Left cardiac atrium (tissue), 4 donors: ENCODE measurements at regions not wholly inside any gene's neighbourhood (a gene's known extent, or its start where the extent isn't known, plus 50 kb on each side); places are given as distances from the start of the nearest gene placed in this dataset.

Experiments
- ATAC-seq, 2 donors: fragments of 200-7000 bp; cut with Tn5 transposase; one replicate each; pipeline ENCODE4 v1.9.1; 2020; ENCODE audit warnings: mild to moderate bottlenecking in 2 of 2, moderate library complexity in 2 of 2
- DNase-seq: peaks from one replicate; pipeline ENCODE4 v3.0.0-alpha.2; 2020
- intact Hi-C, 2 donors: fragments of 100-400 bp; cut with DNase I; formaldehyde crosslinking; loops; one replicate each; pipeline versions ENCODE4 v1.14.1 to v1.15.1; 2022 to 2023
- donor health status: DM: no; HTN: yes; CAD: no.
- donor health status: DM: no; HTN: yes; CAD: no; lungs with severe emphysema.
- donor health status: DM: yes; HTN: yes; CAD: no.
- donor health status: Dilated cardiomyopathy.

DNA sequence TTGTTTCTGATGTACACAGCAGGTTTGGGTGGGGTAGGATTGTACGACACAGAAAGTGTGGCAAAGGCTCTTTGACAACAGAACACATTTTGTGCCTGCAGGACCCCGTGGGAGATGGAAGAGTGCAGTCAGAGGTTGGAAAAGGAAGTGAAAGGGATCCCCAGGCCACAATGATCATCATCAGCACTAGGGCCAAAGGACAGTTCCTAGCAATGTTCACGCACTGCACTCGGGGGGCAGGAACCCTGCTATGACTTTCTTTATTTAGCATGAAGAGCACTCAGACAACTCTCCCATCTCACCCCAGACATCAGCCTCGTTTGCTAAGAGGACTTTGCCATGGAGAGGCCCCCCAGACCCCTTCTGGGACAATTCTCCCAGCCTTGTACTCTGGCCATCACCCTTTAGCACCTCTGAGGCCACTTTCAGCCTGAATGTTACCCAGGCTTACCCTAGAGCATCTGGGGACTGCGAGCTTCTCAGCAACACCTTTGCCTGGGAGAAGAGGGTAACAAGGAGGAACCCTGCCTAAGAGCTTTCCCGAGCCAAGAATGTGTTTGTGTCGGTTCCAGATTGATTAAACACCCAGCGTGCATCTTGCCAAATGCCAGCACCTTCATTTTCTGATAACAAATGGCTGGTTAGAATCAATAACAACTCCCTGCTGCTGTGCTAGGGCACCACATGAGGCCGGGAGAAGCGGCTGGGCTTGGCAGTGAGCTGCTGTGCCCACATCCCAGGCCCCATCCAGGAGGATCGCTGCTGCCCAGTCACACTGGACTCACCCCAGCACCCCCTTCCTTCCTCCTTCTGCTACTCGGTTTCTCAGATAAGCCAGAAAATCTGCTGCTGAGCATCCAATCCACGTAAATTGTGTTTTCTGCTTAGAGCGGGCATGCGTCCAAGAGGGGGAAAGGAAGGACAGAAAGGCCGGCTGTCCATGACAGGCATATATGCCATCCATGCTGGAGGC, 633.1 kb downstream of the AJAP1 start:
- ATAC-seq = peak; percentile 81 to 83
- intact Hi-C loops = no loop called here
- no peak for DNase-seq

DNA sequence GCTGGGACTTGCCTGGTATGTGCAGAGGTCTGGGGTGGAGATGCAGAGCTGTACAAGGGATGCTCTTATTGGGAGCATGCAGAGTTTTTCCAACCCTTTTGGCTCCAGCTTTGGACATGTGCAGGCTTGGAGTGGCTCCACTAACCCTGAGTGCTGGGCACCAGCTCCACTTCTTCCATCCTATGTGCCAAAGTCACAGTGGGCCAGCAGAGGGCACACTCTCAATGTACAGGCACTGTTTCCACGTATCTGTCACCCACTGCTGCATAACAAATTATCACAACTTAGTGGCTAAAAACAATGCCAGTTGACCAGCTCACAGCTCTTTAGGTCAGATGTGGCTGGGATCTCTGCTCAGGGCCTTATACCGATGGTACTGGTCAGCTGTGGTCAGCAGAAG, 631.8 kb downstream of the AJAP1 start:
- DNase-seq (no peak), ATAC-seq (no peak)
- intact Hi-C loops = no loop called here

DNA sequence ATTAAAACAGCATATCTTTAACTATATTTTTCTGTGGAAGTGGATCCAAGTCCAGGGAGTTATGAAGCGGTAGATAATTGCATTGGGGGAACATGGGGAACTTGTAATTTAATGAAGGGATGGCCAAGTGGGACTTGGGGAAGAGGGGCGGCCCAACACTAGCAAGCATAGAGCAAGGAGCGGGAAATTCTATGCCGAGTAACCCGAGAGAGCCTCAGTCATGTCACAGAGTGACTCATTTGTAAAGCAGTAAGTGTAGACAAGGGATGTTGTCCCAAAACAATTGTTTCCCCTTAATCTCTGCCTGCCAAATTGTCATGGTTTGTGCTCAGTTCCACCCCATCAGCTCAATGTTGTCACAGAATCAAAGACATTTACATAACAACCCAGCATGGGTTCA, 620.1 kb downstream of the AJAP1 start:
- ATAC-seq (no peak), DNase-seq (no peak)
- intact Hi-C loops = no loop called here

DNA sequence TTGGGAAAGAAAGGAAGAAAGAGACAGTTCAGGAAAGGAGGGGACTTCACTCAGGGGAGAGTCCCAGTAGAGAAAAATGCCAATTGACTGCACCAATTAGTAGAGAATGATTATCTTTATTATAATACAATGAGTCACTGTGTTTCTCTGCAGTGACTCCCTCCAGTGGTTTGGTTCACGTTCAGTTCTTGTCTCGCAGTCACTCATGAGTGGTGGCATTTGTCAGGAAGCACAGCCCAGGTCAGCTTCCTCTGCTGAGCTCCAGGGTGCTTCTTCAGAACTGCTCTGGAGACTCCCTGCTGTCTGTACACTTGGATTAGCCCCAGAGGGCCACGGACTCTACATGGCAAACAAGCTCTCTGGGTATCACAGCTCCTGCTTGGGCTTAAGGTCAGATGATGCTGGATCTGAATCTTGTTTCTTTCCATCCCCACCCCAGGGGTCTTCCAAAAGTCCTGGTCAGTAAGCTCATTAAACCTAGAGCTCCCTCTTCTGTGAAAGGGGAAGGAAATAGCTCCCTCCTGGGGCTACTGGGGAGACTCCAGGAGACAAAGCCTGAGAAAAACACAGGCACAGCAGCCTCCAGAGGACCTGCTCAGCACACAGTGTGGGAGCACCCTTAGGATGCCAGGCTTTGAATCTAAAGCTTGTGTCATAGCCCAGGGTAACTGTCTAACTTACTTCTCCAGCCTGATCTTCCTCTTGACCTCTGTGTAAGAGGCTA, 619.0 kb downstream of the AJAP1 start:
- ATAC-seq (peak in 1 of 2 donors; percentile 33), DNase-seq (no peak)
- intact Hi-C loops = no loop called here

- ATAC-seq (no peak), DNase-seq (no peak)
- intact Hi-C loops = no loop called here
These were observed 617.9 kb downstream of the AJAP1 start for GRCh38 chr1:5272325-5272724.

GRCh38 chr1:5271264-5271663, 616.9 kb downstream of the AJAP1 start:
- DNase-seq = no peak
- ATAC-seq = peak in 1 of 2 donors; percentile 73
- intact Hi-C loops = no loop called here

DNA sequence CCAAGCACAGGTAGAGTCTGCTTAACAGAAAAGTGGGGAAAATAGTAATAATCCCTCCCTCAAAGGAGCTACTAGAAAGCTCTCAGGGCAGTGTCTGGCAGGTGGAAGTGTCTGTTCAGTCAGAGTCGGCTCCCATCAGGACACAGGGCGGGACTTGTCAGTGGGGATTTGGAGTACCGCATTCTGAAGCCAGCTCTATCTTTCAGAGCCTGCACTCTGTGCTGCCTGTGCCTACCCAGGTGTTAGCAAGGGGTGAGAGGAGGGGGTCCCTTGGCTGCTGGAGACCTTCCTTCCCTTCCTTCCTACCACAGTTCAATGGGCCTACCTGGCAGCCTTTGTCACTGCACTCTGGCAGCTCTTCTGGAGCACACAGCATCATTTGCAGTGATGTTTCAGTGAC, 615.5 kb downstream of the AJAP1 start:
- DNase-seq = no peak
- ATAC-seq = no peak
- intact Hi-C loops = no loop called here

DNA sequence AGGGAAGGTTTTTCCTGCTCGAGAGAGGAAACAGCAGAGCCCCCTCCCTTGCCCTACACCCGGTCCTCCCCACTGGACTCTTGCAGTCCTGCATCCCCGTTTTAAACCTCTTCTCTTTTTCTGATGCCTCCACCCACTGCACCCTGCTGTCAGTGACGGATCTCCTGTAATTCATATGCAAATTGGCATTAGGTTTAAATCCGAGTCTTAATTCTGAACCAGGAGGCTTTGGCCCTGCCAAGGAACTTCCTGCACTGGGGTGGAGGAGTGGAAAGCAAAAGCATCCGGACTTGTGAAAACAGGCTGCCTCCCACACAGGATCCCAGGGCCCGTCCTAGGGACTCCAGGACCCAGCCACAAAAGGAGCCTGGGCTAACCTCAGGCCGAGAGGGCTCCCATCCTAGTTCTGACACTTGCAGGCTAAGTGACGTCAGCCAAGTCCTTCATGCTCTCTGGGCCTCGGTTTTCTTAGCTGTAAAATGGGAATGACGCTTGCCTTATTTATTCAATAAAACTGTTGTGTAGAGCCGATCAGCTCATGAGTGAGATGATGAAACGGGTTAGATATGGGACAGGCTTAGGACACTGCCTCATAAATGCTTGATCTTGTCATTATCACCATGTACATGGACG, 613.3 kb downstream of the AJAP1 start:
- intact Hi-C loops = no loop called here
- ATAC-seq (no peak), DNase-seq (no peak)

DNA sequence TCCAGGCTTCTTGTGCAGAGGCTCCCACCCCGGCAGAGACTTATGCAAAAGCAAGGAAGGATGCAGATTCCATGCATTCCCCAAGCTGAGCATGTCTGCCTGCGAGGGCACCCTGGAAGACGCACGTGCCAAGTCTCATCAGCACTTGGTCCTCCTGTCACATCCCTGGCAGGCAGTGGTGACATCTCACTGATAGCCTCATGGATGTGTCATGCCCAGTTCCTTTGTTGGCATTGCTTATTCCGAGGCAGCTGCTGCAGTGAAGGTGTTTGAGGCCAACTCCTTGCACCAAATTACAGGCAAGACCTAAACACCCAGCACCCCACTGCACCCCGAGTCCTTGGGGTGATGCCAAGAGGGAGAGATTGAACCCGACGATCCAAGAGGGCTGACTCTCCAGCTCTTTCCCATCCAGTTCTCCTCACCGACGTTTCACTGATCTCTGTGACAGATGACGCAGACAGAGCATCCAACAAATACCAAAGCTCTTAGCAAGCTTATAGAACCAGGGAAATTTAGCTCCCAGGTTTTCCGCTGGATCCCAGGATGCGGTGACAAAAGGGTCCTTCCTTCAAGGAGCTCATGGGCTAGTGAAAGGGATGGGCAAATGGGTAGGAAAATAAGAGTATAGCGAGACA, 611.1 kb downstream of the AJAP1 start:
- intact Hi-C loops = no loop called here
- DNase-seq (peak; percentile 39), ATAC-seq (peak; percentile 88 to 89)

DNA sequence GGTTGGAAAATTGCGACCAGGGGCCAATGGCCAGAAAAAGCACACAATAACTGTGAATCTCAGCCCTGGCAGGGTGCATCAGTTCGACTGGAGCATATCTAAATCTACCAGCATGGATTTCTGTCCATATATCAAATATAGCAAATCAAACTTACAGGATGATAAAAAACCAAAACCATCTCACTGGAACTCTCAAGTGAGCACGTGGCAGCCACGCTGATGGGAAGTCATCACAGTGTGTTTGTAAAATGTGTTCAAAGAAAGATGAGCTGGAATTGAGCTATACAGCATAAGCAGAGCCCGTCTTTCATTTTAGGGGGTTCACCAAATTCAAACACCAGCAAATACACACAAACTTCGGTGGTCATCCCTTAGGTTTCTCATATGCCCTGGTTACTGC, 610.1 kb downstream of the AJAP1 start:
- DNase-seq (no peak), ATAC-seq (no peak)
- intact Hi-C loops = no loop called here

GRCh38 chr1:5256793-5257192, 602.4 kb downstream of the AJAP1 start:
- intact Hi-C loops = no loop called here
- no peak for DNase-seq
- ATAC-seq = no peak

GRCh38 chr1:5254975-5255374, 600.6 kb downstream of the AJAP1 start:
- no peak for ATAC-seq
- intact Hi-C loops = no loop called here
- no peak for DNase-seq

DNA sequence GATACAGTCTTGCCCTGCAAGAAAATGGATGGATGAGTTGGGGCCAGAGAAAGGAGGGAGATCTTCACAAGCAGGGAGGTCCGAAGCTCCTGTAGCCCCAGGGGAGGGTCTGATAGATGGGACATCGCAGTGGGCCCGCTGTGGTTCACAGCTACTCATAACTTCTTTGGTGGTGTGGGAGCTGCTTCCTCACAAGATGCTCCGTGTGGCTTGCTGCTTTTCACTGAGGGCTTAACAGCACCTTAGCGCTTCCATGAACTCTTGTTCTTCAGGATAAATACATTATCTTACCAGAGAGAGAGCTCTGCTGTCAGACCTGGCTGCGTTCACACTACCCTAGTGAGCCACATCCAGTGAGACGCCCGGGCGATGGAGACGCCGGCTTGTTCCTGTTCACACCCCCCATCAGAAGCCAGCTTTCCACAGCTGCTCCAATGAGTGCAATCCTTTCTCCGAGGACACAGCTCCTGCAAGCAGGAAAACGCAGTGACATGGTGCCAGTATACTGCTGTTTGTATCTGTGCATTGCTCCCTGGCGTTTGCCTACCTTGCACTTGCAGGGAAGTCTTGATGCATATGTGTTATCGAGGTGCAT, 599.8 kb downstream of the AJAP1 start:
- ATAC-seq (no peak), DNase-seq (no peak)
- intact Hi-C loops = no loop called here

DNA sequence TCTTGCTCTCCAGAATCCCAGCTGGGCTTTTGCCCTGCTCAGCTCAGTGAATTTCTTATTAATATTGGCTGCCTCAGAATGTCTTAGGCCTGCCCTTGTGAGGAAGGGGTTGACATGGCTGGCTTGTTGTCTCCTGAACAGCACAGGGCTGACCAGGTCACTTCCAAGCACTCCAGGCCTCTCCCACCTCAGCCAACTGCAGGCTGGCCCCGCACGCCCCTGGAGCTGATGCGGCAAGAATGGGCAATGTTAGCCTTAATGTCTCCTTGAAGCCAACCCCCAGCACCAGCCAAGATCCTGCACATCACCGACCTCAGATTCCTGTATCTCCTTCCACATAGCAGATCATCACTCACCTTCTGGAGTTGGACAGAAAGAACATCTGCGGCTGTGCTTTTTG, 598.6 kb downstream of the AJAP1 start:
- ATAC-seq = no peak
- no peak for DNase-seq
- intact Hi-C loops = no loop called here

DNA sequence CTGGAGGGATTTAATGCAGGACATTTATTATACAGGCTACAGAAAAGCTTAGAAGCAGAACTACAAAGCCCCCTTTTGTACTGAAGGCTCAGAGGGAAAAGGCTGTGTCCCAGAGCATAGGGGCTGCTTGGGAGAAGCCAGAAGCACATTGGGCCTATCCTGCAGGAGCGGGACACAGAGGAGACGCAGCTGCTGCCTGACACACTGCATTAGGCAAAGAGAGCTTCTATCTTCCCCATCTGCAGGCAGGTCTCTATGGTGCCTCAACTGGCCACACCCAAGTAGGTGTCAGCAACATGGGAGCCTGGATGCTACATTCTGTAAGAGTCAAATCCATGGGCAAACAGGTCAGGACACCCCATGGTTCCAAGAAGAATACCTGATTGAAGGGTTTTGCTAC, 595.9 kb downstream of the AJAP1 start:
- DNase-seq (no peak), ATAC-seq (no peak)
- intact Hi-C loops = no loop called here

DNA sequence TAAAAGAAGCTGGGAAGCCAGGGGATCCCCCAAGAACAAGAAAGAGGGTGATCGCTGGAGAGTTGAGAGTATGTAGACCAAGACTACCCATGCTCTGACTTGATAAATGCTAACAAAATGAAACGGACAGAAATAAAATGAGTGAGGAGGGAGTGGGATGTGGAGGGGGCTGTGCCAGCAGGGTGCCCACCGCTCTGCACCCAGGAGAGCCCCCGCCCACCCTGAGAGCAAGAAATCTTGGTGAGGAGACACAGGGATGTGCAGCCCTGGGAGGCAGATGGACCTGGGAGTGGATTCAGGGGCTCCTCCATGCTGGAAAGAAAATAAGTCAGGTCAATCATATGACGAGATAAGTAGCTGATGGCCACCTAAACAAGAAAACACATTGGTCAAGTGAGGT, 590.9 kb downstream of the AJAP1 start:
- ATAC-seq = no peak
- intact Hi-C loops = no loop called here
- DNase-seq = no peak

DNA sequence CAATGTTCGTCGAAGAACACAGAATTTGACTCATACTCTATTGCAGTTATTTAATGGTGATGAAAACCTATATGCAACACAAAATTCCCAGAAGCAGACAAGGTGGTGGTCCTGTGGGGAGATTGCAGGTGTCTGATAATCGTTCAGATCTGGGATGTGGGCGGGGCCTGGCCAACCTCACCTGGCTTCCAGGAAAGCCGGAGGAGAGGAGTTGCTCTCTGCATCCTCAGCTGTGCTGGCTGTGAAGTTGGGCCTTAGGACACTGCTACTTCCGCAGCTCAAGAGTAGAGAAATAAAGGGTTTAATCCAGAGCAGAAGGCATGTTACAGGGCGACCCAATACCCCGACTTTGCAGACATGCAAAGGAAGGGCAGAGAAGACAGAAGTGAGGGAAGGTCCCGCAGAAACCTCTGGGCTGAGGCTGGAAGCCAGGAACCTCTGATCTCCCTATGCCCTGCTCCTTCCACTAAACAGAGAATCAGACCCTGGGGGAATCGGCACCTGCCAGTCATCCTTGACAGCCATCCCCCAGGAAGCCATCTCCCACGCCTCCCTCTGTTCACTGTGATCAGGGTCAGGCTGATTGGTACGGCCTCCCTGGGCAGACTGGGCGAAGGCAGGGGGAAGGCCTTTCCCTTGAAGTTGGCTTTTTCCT, 590.3 kb downstream of the AJAP1 start:
- intact Hi-C loops = no loop called here
- ATAC-seq (no peak), DNase-seq (no peak)

DNA sequence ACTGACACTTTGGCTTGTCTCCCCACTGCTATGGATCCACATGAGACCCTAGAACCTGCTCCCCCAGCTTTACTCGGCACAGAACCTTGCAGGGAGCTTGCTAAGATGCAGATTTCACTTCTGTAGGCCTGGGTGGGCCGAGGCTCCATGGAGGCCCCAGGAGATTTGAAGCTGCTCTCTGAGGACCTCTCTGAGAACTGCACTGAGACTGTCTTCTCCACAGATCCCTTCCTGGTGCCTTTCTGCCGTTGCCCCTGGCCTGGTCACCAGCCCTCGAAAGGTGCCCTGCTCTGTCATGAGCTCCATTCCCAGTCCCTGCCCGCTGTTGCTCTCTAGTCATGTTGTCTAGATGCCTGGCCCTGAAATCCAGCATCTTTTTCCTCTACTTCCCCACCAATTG, 588.4 kb downstream of the AJAP1 start:
- DNase-seq (no peak), ATAC-seq (no peak)
- intact Hi-C loops = no loop called here

- intact Hi-C loops = no loop called here
- peak in 1 of 2 donors; percentile 50 for ATAC-seq
- no peak for DNase-seq
These were observed 585.5 kb downstream of the AJAP1 start for GRCh38 chr1:5239911-5240310.
